ENCODE measurements at regions not wholly inside any gene's neighbourhood (a gene's known extent, or its start where the extent isn't known, plus 50 kb on each side); places are given as distances from the start of the nearest gene placed in this dataset.
A peak's percentile ranks its signal among the peaks of the same experiment; 100 is the strongest.
"Not testable (repeated sequence)": the region's sequence is repeated elsewhere in the genome, so short reads cannot be mapped to it uniquely, and the experiment has no call there.

GRCh38 chr14:22203036-22203435, 386.0 kb downstream of the DAD1 start:
- no peaks in the 10 kb centered on the region for H3K27me3 Mint-ChIP-seq
- peak overlapping the region; percentile 71 to 72 for H3K4me3 Mint-ChIP-seq
- H3K4me1 Mint-ChIP-seq = peaks cover 5% of the 10 kb centered on the region
- H3K27ac Mint-ChIP-seq = no peak overlapping the region
- no peak for DNase-seq
- no peaks in the 10 kb centered on the region for H3K9me3 Mint-ChIP-seq
- no peak for ATAC-seq

GRCh38 chr14:22202313-22202712, 386.7 kb downstream of the DAD1 start:
- Mint-ChIP-seq H3K4me3 (peak overlapping the region; percentile 66 to 72), H3K27me3 (no peaks in the 10 kb centered on the region), H3K27ac (peak overlapping the region in 1 of 2 donors; percentile 50), H3K4me1 (peaks cover 5% of the 10 kb centered on the region), H3K9me3 (no peaks in the 10 kb centered on the region)
- ATAC-seq = no peak
- DNase-seq = no peak

- H3K27ac Mint-ChIP-seq = no peak overlapping the region
- ATAC-seq (peak; percentile 62), DNase-seq (no peak)
- H3K9me3 Mint-ChIP-seq = no peaks in the 10 kb centered on the region
- H3K4me1 Mint-ChIP-seq = peaks cover 5% of the 10 kb centered on the region
- no peaks in the 10 kb centered on the region for H3K27me3 Mint-ChIP-seq
- H3K4me3 Mint-ChIP-seq = peak overlapping the region in 1 of 2 donors; percentile 3
Observed at GRCh38 chr14:22200977-22201605, 387.9 kb downstream of the DAD1 start.

GRCh38 chr14:22200131-22200530, 388.9 kb downstream of the DAD1 start:
- not testable (repeated sequence) for H3K27ac Mint-ChIP-seq, H3K4me3 Mint-ChIP-seq, H3K27me3 Mint-ChIP-seq, H3K9me3 Mint-ChIP-seq, H3K4me1 Mint-ChIP-seq, DNase-seq, ATAC-seq

- Mint-ChIP-seq H3K27me3 (no peaks in the 10 kb centered on the region), H3K4me3 (no peak overlapping the region), H3K9me3 (no peaks in the 10 kb centered on the region), H3K4me1 (no peaks in the 10 kb centered on the region), H3K27ac (no peak overlapping the region)
- DNase-seq (no peak), ATAC-seq (no peak)
Observed at GRCh38 chr14:22194664-22195063, 394.4 kb downstream of the DAD1 start.

DNA sequence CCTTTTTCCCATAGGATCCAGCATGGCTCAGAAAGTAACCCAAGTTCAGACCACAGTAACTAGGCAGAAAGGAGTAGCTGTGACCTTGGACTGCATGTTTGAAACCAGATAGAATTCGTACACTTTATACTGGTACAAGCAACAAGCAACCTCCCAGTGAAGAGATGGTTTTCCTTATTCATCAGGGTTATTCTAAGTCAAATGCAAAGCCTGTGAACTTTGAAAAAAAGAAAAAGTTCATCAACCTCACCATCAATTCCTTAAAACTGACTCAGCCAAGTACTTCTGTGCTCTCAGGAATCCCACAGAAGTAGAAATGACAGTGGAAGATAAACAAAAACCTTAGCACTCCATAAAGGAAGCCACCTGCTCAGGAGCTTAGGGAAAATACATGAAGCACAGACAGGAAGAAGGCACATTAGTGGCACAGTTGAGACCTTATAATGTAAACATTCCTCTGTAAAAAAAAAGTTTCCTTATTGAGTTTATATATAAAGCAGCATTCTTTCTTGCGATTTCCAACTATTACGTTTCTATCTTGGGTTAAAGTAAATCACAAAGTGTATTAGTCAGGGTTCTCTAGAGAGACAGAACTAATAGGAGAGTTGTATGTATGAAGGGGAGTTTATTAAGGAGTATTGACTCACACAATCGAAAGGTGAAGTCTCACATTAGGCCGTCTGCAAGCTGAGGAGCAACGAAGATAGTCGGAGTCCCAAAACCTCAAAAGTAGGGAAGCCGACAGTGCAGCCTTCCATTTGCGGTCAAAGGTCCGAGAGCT, 398.4 kb downstream of the DAD1 start:
- no peak overlapping the region for H3K4me3 Mint-ChIP-seq
- no peaks in the 10 kb centered on the region for H3K9me3 Mint-ChIP-seq
- H3K27ac Mint-ChIP-seq = no peak overlapping the region
- ATAC-seq = no peak
- H3K27me3 Mint-ChIP-seq = no peaks in the 10 kb centered on the region
- no peak for DNase-seq
- no peaks in the 10 kb centered on the region for H3K4me1 Mint-ChIP-seq

DNA sequence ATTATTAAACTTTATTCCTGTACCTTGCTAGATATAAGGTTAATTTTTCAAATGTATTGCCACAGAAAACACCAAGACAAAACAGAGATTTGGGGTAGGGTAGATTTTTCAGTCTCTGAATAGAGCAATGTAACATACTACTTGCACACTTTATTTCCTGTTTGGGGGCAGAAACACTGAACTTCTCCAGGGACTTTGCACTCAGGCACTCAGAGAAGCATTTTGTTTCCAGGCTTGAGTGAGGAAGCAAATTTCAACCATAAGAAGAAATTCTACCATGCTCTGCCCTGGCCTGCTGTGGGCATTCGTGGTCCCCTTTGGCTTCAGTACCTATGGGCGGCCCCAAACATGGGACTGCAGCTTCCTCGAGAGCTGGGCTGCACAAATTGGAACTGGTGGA, 399.1 kb downstream of the DAD1 start:
- no peaks in the 10 kb centered on the region for H3K27me3 Mint-ChIP-seq
- no peak for ATAC-seq
- no peak overlapping the region for H3K4me3 Mint-ChIP-seq
- no peaks in the 10 kb centered on the region for H3K9me3 Mint-ChIP-seq
- no peak overlapping the region for H3K27ac Mint-ChIP-seq
- no peaks in the 10 kb centered on the region for H3K4me1 Mint-ChIP-seq
- no peak for DNase-seq

DNA sequence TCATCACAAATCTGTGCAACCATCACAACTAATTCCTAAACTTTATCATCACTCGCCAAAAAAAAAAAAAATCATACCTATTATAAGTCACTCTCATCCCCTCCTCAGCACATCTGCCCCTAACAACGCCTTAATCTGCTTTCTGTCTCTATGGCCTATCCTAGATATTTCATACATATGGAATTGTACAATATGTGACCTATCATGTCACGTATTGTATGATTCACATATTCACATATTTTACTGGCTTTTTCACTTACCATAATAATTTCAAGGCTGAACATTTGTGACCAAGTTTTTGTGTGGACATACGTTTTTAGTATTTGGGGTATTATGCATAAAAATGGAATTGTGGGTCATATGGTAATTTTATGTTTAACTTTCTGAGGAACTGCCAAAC, 400.7 kb downstream of the DAD1 start:
- ATAC-seq = no peak
- Mint-ChIP-seq H3K4me3 (no peak overlapping the region), H3K27me3 (no peaks in the 10 kb centered on the region), H3K4me1 (no peaks in the 10 kb centered on the region), H3K9me3 (no peaks in the 10 kb centered on the region), H3K27ac (no peak overlapping the region)
- DNase-seq = no peak

DNA sequence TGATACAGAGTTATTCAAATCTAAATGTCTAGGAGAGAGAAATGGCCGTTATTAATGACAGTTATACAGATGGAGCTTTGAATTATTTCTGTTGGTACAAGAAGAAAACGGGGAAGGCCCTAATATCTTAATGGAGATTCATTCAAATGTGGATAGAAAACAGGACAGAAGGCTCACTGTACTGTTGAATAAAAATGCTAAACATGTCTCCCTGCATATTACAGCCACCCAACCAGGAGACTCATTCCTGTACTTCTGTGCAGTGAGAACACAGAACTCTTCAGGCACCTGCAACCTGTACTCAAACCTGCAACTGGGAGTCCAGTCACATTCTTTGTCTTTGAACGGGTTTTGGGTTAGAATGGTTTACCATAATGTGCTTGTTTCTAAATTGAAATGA, 403.2 kb downstream of the DAD1 start:
- no peaks in the 10 kb centered on the region for H3K9me3 Mint-ChIP-seq
- H3K4me3 Mint-ChIP-seq = no peak overlapping the region
- H3K27ac Mint-ChIP-seq = no peak overlapping the region
- DNase-seq (no peak), ATAC-seq (no peak)
- no peaks in the 10 kb centered on the region for H3K4me1 Mint-ChIP-seq
- H3K27me3 Mint-ChIP-seq = no peaks in the 10 kb centered on the region

- Mint-ChIP-seq H3K27ac (no peak overlapping the region), H3K27me3 (no peaks in the 10 kb centered on the region), H3K4me1 (peaks cover 2% of the 10 kb centered on the region), H3K9me3 (no peaks in the 10 kb centered on the region), H3K4me3 (no peak overlapping the region)
- DNase-seq = no peak
- ATAC-seq = no peak
Observed at GRCh38 chr14:22185191-22185590, 403.8 kb downstream of the DAD1 start.

DNA sequence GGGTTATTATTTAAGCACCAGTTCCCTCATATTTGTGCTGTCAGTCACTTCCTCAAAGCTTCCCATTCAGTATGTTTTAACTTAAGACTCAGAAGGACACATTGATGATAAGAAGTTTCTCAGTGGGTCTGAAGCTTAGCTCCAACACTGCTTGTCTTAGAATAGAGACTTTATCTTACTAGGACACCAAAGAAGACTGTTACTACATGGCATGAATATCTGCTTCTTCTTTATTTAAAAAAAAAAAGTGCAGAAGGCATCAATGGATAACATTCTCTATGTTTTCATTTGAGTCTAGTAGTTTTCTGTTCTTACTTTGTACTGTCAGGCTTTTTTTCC, 404.2 kb downstream of the DAD1 start:
- Mint-ChIP-seq H3K9me3 (no peaks in the 10 kb centered on the region), H3K4me1 (peaks cover 6% of the 10 kb centered on the region), H3K27ac (no peak overlapping the region), H3K4me3 (no peak overlapping the region), H3K27me3 (no peaks in the 10 kb centered on the region)
- no peak for DNase-seq
- ATAC-seq = no peak

GRCh38 chr14:22184157-22184829, 404.7 kb downstream of the DAD1 start:
- Mint-ChIP-seq H3K27ac (no peak overlapping the region), H3K4me1 (peaks cover 8% of the 10 kb centered on the region), H3K9me3 (no peaks in the 10 kb centered on the region), H3K27me3 (no peaks in the 10 kb centered on the region), H3K4me3 (no peak overlapping the region)
- DNase-seq (no peak), ATAC-seq (no peak)

GRCh38 chr14:22180045-22180444, 409.0 kb downstream of the DAD1 start:
- DNase-seq = no peak
- ATAC-seq = no peak
- Mint-ChIP-seq H3K27ac (no peak overlapping the region), H3K4me1 (peaks cover 25% of the 10 kb centered on the region), H3K27me3 (no peaks in the 10 kb centered on the region), H3K9me3 (no peaks in the 10 kb centered on the region), H3K4me3 (no peak overlapping the region)

GRCh38 chr14:22179190-22179589, 409.8 kb downstream of the DAD1 start:
- peaks cover 25% of the 10 kb centered on the region for H3K4me1 Mint-ChIP-seq
- no peak for ATAC-seq
- no peaks in the 10 kb centered on the region for H3K27me3 Mint-ChIP-seq
- no peak for DNase-seq
- no peak overlapping the region for H3K4me3 Mint-ChIP-seq
- H3K27ac Mint-ChIP-seq = no peak overlapping the region
- H3K9me3 Mint-ChIP-seq = no peaks in the 10 kb centered on the region

DNA sequence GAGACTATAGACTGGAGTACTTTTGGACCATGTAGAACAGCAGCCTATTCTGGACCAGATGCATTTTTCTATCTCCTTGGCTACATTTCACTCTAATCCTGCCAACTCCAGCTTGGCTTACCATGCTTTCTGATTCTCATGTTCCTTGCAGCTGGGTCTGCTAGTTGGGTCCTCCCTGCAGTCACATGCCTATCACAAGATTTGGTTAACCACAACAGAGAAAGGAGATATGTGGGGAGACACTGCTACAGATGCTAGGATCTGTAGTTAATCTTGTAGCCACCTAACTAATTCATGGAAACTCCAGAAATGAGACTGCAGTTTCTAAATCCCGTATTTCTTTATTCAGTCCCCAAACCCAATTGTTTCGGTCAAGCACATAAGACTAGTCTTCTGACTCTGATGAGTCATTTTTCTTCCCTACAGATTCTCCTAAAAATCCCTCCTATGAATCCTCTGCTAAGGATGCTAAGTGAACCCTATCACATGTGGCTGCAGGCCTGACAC, 410.6 kb downstream of the DAD1 start:
- Mint-ChIP-seq H3K9me3 (no peaks in the 10 kb centered on the region), H3K27me3 (no peaks in the 10 kb centered on the region), H3K27ac (no peak overlapping the region), H3K4me1 (peaks cover 25% of the 10 kb centered on the region), H3K4me3 (no peak overlapping the region)
- ATAC-seq (no peak), DNase-seq (no peak)

DNA sequence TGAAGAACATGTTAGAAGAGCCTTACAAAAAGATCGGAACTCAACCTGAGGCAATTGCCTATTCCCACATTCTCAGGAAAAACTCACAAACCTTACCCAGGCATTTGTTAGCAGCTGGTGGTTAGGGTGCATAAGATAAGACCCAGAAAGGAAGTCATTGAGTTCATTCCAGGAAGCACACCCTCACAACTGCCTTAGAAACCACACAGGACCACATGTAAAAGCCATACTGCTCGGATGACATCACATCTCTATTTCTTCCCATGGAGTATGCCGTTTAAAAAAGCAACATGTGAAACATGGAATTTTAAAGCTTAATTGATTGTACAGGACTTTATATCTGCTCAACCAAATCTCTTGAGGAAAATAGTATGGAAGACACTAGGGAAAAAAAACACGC, 411.2 kb downstream of the DAD1 start:
- H3K27ac Mint-ChIP-seq = no peak overlapping the region
- peaks cover 25% of the 10 kb centered on the region for H3K4me1 Mint-ChIP-seq
- H3K9me3 Mint-ChIP-seq = no peaks in the 10 kb centered on the region
- H3K27me3 Mint-ChIP-seq = no peaks in the 10 kb centered on the region
- no peak for DNase-seq
- peak overlapping the region; percentile 31 to 53 for H3K4me3 Mint-ChIP-seq
- ATAC-seq = peak; percentile 54

Data from stimulated activated naive CD8-positive, alpha-beta T cell treated with anti-CD3 and anti-CD28 coated beads, Interleukin-15, amount 100 ng/mL, for 72 hours (primary cell).